OCI-LY3 (cell line): ENCODE measurements at regions not wholly inside any gene's neighbourhood (a gene's known extent, or its start where the extent isn't known, plus 50 kb on each side); places are given as distances from the start of the nearest gene placed in this dataset.

Experiments used
- H2AFZ ChIP-seq: fragments of 200-600, 300-600 bp; shearing (Covaris generic); 2 replicates; pipeline ENCODE4 v1.6.0; 2014; ENCODE audit warnings: antibody characterized with exemption, low read depth, low read length
- H3K27ac ChIP-seq: fragments of 200-600, 300-600 bp; sonication (generic); 2 replicates; pipeline ENCODE4 v1.5.1; 2014; ENCODE audit warnings: mild to moderate bottlenecking, low read length, moderate library complexity, mixed read lengths
- H3K27me3 ChIP-seq: fragments of 200-600, 300-600 bp; sonication (generic); 2 replicates; pipeline ENCODE4 v1.6.1; 2014; ENCODE audit warnings: low read depth, low read length, mixed read lengths
- H3K36me3 ChIP-seq: fragments of 200-600, 300-600 bp; sonication (generic); replicated peaks from 2 replicates; pipeline ENCODE3; 2014; ENCODE audit warnings: low read depth, low read length, mixed read lengths
- H3K4me1 ChIP-seq: fragments of 300-600, 200-600 bp; sonication (generic); 2 replicates; pipeline ENCODE4 v1.6.1; 2014; ENCODE audit warnings: low read length, mixed read lengths
- H3K4me2 ChIP-seq: fragments of 200-600, 300-600 bp; sonication (generic); 2 replicates; pipeline ENCODE4 v1.6.1; 2014; ENCODE audit warnings: low read length, mixed read lengths
- H3K4me3 ChIP-seq: fragments of 300-600, 200-600 bp; sonication (generic); 2 replicates; pipeline ENCODE4 v1.5.1; 2014; ENCODE audit warnings: antibody characterized with exemption, mild to moderate bottlenecking, low read length, moderate library complexity
- H3K79me2 ChIP-seq: fragments of 300-600, 200-600 bp; shearing (Covaris generic); 2 replicates; pipeline ENCODE4 v1.6.1; 2014; ENCODE audit warnings: mild to moderate bottlenecking, low read length, mixed read lengths
- H3K9ac ChIP-seq: fragments of 300-600, 200-600 bp; shearing (Covaris generic); 2 replicates; pipeline ENCODE4 v1.6.0; 2014; ENCODE audit warnings: mild to moderate bottlenecking, low read length, moderate library complexity
- H3K9me3 ChIP-seq: fragments of 200-600, 300-600 bp; shearing (Covaris generic); 2 replicates; pipeline ENCODE4 v1.6.1; 2014; ENCODE audit warnings: low read length, mixed read lengths; ENCODE audit not compliant: insufficient read depth
- H4K20me1 ChIP-seq: fragments of 200-600, 300-600 bp; sonication (generic); 2 replicates; pipeline ENCODE4 v1.6.1; 2016; ENCODE audit warnings: low read length, mixed read lengths; ENCODE audit not compliant: insufficient read depth
- EZH2phosphoT487 ChIP-seq: fragments of 200-600 bp; shearing (Covaris generic); IDR thresholded peaks from 2 replicates; pipeline ENCODE4 v1.6.1; 2018; ENCODE audit warnings: antibody characterized with exemption, mixed run types, low read depth
- TF ChIP-seq, protein P1 (sequence below): fragments of 200-600, 300-600 bp; sonication (generic); IDR thresholded peaks from 2 replicates; pipeline ENCODE4 v1.5.1; 2014; ENCODE audit warnings: antibody characterized with exemption, low read length, low read depth

DNA sequence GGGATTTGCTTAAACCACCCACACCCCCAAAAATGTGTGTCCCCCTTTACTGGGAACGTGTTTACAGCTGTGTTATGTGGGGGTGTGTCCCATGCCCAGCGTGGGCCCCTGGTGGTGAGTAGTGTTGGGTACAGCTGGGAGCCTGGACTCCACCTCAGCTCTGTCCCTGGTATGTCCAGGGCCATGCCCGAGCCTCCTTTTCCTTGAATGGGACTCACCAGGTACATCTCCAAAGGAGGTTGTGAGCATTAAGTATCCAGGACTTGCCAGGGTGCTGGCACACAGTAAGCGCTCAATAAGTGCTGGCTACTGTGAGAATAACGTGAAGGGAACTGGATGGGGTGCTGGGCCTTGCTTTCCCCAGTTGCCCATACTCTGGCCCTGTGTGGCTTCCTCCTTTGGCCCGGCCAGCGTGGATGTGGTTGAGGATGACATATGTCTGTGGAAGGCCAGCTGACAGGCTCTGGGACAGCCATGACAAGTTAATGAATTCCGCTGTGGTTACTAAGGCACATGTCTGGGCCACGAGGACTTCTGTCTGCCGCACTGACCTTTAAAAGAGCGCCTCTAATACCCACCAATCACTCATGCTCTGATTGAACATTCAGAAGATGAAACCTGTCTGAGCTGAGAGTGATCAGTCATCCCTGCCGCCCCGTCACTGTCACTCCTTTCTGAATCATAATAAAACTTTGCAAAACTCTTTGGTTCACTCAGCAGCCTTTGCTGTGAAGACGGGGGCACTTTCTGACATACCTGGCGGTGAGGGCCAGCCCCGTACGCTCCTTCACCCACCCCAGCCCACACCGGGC lies 74.7 kb downstream of the DIO3 start:
- H3K27ac ChIP-seq: no peak overlapping the region

DNA sequence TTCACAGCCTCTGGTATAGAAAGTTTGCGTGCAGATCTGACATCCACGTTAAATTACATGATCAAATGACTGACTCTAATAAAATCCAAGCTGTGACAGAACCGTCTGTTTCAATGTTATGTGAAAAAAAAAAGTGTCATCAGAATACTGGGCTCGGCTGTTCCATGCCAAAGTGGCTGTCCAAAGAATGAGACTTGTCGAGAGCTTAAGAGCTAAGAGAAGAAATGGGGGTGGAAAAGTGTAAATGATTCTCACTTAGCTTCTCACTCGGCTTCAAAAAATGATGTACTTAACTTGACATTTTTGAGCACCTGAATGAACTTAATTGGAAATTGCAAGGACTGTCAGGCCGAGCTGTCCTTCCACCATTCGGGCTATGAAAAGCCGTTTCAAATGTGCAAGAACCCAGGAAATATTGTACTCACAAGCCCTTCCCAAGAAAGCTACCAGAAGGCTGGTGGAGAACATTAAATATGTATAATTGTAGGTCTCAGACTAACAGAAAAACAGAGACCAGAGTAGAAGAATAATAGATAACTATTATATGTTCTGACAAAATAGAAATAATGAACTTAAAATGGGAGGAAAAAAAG lies 78.0 kb downstream of the DIO3 start:
- no peak overlapping the region for H3K9ac ChIP-seq
- peaks cover 4% of the 10 kb centered on the region; the same call in 1 of the 2 replicates for H3K4me1 ChIP-seq
- H3K36me3 ChIP-seq: no peaks in the 10 kb centered on the region
- no peak overlapping the region for H3K4me2 ChIP-seq
- no peak overlapping the region for H3K27ac ChIP-seq
- no peaks in the 10 kb centered on the region for H3K79me2 ChIP-seq
- peaks cover 38% of the 10 kb centered on the region for H3K27me3 ChIP-seq
- no peaks in the 10 kb centered on the region for H4K20me1 ChIP-seq
- no peaks in the 10 kb centered on the region for H3K9me3 ChIP-seq
- TF ChIP-seq EZH2phosphoT487: no peak
- TF ChIP-seq, protein P1, sequence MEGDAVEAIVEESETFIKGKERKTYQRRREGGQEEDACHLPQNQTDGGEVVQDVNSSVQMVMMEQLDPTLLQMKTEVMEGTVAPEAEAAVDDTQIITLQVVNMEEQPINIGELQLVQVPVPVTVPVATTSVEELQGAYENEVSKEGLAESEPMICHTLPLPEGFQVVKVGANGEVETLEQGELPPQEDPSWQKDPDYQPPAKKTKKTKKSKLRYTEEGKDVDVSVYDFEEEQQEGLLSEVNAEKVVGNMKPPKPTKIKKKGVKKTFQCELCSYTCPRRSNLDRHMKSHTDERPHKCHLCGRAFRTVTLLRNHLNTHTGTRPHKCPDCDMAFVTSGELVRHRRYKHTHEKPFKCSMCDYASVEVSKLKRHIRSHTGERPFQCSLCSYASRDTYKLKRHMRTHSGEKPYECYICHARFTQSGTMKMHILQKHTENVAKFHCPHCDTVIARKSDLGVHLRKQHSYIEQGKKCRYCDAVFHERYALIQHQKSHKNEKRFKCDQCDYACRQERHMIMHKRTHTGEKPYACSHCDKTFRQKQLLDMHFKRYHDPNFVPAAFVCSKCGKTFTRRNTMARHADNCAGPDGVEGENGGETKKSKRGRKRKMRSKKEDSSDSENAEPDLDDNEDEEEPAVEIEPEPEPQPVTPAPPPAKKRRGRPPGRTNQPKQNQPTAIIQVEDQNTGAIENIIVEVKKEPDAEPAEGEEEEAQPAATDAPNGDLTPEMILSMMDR: no peak
- H3K4me3 ChIP-seq: no peak overlapping the region
- no peak overlapping the region for H2AFZ ChIP-seq

More for the DNA sequence above, 74.7 kb downstream of the DIO3 start:
- Histone ChIP-seq H3K4me1 (peaks cover 4% of the 10 kb centered on the region; the same call in 1 of the 2 replicates), H3K4me3 (no peak overlapping the region), H4K20me1 (no peaks in the 10 kb centered on the region), H2AFZ (no peak overlapping the region), H3K4me2 (no peak overlapping the region), H3K79me2 (no peaks in the 10 kb centered on the region), H3K36me3 (no peaks in the 10 kb centered on the region), H3K9ac (no peak overlapping the region), H3K9me3 (no peaks in the 10 kb centered on the region), H3K27me3 (peaks cover 30% of the 10 kb centered on the region)
- TF ChIP-seq, protein P1: no peak
- no peak for TF ChIP-seq EZH2phosphoT487

- Histone ChIP-seq H3K4me1 (no peaks in the 10 kb centered on the region), H3K27ac (no peak overlapping the region), H2AFZ (no peak overlapping the region), H4K20me1 (no peaks in the 10 kb centered on the region), H3K9me3 (no peaks in the 10 kb centered on the region), H3K27me3 (peaks cover 36% of the 10 kb centered on the region), H3K36me3 (no peaks in the 10 kb centered on the region), H3K4me2 (no peak overlapping the region), H3K79me2 (no peaks in the 10 kb centered on the region), H3K4me3 (no peak overlapping the region), H3K9ac (no peak overlapping the region)
- TF ChIP-seq, protein P1: no peak
- TF ChIP-seq EZH2phosphoT487: no peak
Observed at GRCh38 chr14:101643651-101644050, 82.4 kb downstream of the DIO3 start.

GRCh38 chr14:101654051-101654450 lies 92.8 kb downstream of the DIO3 start:
- Histone ChIP-seq H3K9ac (no peak overlapping the region), H2AFZ (no peak overlapping the region), H3K27ac (no peak overlapping the region), H3K36me3 (no peaks in the 10 kb centered on the region), H3K4me2 (no peak overlapping the region), H3K4me1 (no peaks in the 10 kb centered on the region), H4K20me1 (no peaks in the 10 kb centered on the region), H3K27me3 (peaks cover 70% of the 10 kb centered on the region), H3K79me2 (no peaks in the 10 kb centered on the region), H3K4me3 (no peak overlapping the region), H3K9me3 (no peaks in the 10 kb centered on the region; the same call in 1 of the 2 replicates)
- TF ChIP-seq EZH2phosphoT487: no peak
- TF ChIP-seq, protein P1: no peak
